ENCODE measurements at regions not wholly inside any gene's neighbourhood (a gene's known extent, or its start where the extent isn't known, plus 50 kb on each side); places are given as distances from the start of the nearest gene placed in this dataset.

DNA sequence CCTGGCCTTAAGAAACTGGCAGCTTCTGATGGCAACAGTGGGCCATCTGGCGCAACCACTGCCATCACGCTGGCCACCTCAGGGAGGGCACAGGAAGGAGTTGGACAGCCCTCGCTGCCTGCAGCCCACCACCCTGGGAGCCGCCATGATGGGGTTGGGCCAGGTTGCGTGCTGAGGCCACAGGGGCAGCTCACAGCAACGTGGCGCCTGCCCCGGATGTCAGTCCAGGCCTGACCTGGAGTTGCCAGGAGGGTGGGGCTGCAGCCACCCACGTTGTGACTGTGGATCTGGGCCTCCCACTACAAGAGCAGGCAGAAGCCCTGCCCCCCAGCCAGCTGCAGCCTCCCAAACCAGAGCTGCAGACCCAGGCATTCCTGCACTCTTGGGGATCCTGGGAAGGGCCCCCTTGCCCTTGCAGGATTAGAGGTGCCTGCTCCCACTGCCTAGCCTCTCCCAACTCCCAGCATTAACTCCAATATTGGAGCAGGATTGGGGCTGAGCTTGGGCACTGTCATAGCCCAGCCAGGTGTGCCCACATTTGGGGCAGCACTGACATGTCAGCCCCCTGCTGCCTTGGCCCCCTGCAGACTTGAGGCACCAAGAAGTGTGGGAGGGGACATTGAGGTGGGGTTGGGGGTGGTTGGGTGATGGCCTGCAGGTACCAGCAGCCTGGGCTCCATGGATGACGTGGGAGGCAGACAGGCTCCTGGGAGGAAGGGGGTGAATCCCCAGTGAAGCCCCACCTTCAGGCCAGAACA is 468.9 kb upstream of the CCDC54 start:
- no peaks in the 10 kb centered on the region for H3K9me3 ChIP-seq (ENCODE audit: low read depth, low read length)
- no peaks in the 10 kb centered on the region for H3K4me1 ChIP-seq (ENCODE audit: insufficient read depth, low read length)
- H3K27me3 ChIP-seq (ENCODE audit: insufficient read depth, low read length) = no peaks in the 10 kb centered on the region
- no peak overlapping the region for H3K4me3 ChIP-seq (ENCODE audit: low read length)

DNA sequence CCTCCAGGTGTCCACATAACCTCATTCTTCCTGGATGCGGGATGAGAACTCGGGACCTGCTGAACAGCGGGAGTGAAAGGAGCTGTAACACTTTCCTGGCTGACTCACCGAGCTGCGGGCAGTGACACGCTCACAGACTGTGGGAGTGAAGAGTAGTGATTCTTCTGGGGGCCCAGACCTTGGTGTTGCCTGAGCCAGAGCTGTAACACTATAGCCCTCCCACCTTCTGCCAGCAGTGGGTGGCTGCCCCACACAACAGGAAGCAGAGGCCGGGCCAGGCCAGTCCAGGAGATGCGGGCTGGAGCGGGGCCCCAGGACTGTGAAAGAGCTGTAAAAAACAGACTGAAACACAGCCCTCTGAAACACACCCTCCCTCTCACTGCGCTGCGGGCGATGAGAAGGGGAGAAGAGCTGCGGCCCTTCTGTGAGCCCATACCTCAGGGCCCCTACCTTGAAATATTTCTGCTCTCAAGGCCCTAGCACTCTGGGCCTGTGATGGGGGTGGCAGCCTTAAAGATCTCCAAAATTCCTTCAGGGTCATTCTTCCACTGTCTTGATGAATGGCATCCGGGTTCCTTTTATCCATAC is 464.0 kb upstream of the CCDC54 start:
- Histone ChIP-seq H3K4me3 (ENCODE audit: low read length) (no peak overlapping the region), H3K27me3 (ENCODE audit: insufficient read depth, low read length) (no peaks in the 10 kb centered on the region), H3K9me3 (ENCODE audit: low read depth, low read length) (no peaks in the 10 kb centered on the region), H3K4me1 (ENCODE audit: insufficient read depth, low read length) (no peaks in the 10 kb centered on the region)

DNA sequence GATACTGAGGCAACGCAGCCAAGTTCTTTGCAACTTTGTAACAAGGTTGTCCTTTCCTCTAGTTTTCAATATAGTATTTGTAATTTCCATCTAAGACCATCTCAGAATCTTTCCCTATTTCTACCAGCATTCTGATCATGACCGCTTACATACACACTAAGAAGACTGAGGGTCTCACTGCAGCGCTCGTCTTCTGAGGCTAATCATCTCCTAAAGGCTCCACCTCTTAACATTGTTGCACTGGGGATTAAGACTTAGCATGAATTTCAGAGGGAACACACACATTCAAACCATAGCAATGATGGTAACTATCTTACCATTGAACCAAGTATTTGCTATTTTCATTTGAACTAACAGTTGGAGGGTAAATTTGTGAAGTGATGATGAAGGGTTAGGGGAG is 463.3 kb upstream of the CCDC54 start:
- Histone ChIP-seq H3K9me3 (ENCODE audit: low read depth, low read length) (no peaks in the 10 kb centered on the region), H3K27me3 (ENCODE audit: insufficient read depth, low read length) (no peaks in the 10 kb centered on the region), H3K4me3 (ENCODE audit: low read length) (no peak overlapping the region), H3K4me1 (ENCODE audit: insufficient read depth, low read length) (no peaks in the 10 kb centered on the region)

DNA sequence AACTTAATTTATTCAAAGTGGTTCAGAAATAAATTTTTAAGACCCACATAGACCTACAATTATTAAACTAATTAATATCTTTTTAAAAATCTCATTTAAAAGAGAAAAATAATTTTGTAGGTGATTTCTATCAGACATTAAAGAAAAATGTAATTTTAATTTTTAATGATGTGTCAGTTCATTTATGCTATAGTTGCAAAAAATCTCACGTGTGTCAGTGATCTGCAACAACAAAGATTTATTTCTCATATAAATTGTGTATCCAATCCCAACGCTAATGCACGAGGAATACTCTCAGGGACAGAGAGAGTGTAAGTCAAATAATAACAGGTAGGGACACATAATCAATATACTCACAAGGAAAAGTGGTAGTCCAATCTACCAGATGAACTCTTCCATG is 456.6 kb upstream of the CCDC54 start:
- Histone ChIP-seq H3K4me3 (ENCODE audit: low read length) (no peak overlapping the region), H3K27me3 (ENCODE audit: insufficient read depth, low read length) (no peaks in the 10 kb centered on the region), H3K9me3 (ENCODE audit: low read depth, low read length) (no peaks in the 10 kb centered on the region), H3K4me1 (ENCODE audit: insufficient read depth, low read length) (no peaks in the 10 kb centered on the region)

DNA sequence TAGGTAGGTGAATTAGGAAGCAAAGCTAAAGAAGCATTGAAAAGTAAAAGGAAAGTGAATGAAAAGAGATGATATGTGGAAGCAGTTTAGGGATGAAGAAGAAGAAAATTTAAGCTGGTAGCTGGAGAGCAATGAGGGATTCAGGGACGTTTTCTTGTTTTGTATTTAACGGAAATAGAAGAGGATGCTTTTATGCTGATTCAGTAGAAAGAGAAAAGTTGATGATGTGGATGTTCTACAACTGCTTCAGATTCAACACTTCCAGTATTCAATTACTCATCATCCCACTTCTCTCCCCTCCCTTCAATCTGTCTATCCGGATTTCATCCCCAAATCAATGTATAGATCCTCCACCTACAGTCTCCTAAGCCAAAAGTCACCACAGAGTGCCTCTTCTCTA is 448.2 kb upstream of the CCDC54 start:
- H3K27me3 ChIP-seq (ENCODE audit: insufficient read depth, low read length) = no peaks in the 10 kb centered on the region
- H3K4me3 ChIP-seq (ENCODE audit: low read length) = no peak overlapping the region
- no peaks in the 10 kb centered on the region for H3K4me1 ChIP-seq (ENCODE audit: insufficient read depth, low read length)
- no peaks in the 10 kb centered on the region for H3K9me3 ChIP-seq (ENCODE audit: low read depth, low read length)

DNA sequence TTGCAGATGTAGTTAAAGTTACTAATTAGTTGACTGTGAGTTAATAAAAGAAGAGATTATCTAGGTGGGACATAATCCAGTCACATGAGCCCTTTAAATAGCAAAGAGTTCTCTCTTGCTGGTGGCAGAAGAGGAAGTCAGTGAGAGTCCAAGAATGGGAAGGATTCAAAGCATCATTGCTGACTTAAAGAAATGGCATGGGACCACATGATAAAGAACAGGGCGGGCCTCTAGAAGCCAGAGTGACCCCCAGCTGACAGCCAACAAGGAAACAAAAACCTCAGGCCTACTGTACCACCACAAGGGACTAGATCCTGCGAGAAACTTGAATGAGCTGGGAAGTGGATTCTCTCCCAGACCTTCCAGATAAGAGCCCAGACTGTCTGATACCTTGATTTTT is 447.2 kb upstream of the CCDC54 start:
- no peaks in the 10 kb centered on the region for H3K9me3 ChIP-seq (ENCODE audit: low read depth, low read length)
- H3K4me1 ChIP-seq (ENCODE audit: insufficient read depth, low read length) = no peaks in the 10 kb centered on the region
- H3K27me3 ChIP-seq (ENCODE audit: insufficient read depth, low read length) = no peaks in the 10 kb centered on the region
- no peak overlapping the region for H3K4me3 ChIP-seq (ENCODE audit: low read length)

DNA sequence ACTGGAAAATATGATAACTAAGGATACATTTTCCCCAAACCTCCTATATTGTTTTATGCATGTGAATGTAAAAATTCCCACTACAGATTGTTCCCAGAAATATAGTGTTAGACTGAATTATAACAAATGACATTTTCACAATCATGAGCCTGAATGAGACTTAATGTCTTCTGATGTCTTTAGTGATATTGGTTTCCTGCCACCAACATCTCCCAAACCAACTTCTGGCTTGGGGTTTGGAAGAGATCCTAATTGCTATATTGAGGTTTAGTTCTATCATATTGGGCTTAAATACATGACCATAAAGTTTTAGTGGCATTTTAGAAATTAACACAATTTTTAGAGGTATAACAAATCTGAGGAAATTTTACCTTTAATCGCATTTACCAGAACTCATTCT is 445.3 kb upstream of the CCDC54 start:
- no peaks in the 10 kb centered on the region for H3K9me3 ChIP-seq (ENCODE audit: low read depth, low read length)
- no peak overlapping the region for H3K4me3 ChIP-seq (ENCODE audit: low read length)
- H3K4me1 ChIP-seq (ENCODE audit: insufficient read depth, low read length) = no peaks in the 10 kb centered on the region
- H3K27me3 ChIP-seq (ENCODE audit: insufficient read depth, low read length) = no peaks in the 10 kb centered on the region

DNA sequence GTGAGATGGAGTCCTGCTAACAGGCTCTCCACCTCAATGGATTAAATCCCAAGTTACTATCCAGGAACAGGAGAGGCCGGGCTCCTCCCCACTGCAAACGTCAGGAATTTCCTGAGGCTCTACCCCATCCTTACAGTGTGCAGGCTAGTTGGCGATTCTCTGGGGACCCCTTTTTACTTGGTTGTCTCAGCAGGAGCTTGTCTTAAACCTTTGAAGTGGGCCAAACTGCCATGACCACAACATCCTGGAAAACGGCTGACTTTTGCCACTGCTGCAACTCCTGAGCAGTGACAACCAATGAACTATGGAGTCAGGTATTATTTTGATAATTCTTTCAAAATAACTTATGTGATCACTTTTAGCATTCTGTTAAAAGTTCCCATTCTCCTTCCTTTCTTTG is 440.9 kb upstream of the CCDC54 start:
- Histone ChIP-seq H3K27me3 (ENCODE audit: insufficient read depth, low read length) (no peaks in the 10 kb centered on the region), H3K9me3 (ENCODE audit: low read depth, low read length) (no peaks in the 10 kb centered on the region), H3K4me3 (ENCODE audit: low read length) (no peak overlapping the region), H3K4me1 (ENCODE audit: insufficient read depth, low read length) (no peaks in the 10 kb centered on the region)

DNA sequence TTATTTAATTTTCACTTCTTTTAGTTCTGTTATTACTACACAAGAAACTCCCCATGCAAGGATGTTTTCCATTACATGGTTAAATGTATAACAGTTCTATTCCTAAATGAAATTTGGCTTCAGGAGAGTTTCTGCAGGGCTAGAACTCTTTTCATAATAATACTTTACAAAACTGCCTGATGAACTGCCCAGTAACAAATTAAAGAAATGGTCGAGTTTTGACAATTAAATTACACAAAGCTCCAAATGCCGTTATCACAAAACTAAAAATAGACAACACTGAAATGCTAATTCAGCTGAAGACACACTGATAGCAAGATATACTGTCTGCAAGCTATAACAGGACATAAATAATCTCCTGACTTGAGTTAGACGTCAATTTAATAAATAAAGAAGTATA is 435.2 kb upstream of the CCDC54 start:
- H3K4me1 ChIP-seq (ENCODE audit: insufficient read depth, low read length) = no peaks in the 10 kb centered on the region
- no peaks in the 10 kb centered on the region for H3K27me3 ChIP-seq (ENCODE audit: insufficient read depth, low read length)
- H3K4me3 ChIP-seq (ENCODE audit: low read length) = no peak overlapping the region
- no peaks in the 10 kb centered on the region for H3K9me3 ChIP-seq (ENCODE audit: low read depth, low read length)

DNA sequence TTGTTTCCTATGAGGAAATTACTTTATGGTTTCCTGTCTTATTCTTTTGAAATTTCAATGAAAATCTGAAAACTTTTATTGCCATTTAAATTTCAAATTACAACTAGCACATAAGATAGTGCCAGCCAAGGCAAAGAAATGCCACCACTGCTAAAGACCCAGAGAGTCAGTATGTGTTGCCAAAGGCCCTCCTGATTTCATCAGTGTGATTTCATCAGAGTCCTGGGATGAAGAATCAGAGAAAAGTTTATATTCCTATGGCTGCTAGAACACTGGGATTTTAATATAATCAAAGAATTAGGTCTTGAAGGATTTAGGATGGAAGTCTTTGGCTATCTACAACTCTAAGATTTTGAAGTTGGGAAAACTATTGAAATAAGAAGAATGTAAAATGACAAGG is 434.2 kb upstream of the CCDC54 start:
- H3K4me3 ChIP-seq (ENCODE audit: low read length) = no peak overlapping the region
- H3K27me3 ChIP-seq (ENCODE audit: insufficient read depth, low read length) = no peaks in the 10 kb centered on the region
- H3K4me1 ChIP-seq (ENCODE audit: insufficient read depth, low read length) = no peaks in the 10 kb centered on the region
- no peaks in the 10 kb centered on the region for H3K9me3 ChIP-seq (ENCODE audit: low read depth, low read length)

DNA sequence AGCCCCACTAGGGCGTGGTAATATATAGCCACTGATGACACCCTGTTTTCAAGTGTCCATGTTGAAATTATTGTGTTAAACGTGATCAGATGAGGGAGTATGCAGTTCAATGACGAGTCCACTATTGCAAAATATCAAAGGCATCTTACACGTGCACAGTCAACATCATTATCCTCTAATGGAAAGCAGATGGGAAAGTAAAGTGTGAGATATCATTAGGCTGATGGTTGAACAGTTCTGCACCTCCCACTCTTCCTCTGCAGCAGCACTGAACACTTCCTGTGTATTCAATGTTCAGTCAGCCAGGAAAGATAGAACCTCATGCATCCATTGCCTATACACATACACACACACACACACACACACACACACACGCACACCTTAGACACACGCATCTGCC is 431.8 kb upstream of the CCDC54 start:
- Histone ChIP-seq H3K4me1 (ENCODE audit: insufficient read depth, low read length) (no peaks in the 10 kb centered on the region), H3K9me3 (ENCODE audit: low read depth, low read length) (no peaks in the 10 kb centered on the region), H3K4me3 (ENCODE audit: low read length) (no peak overlapping the region), H3K27me3 (ENCODE audit: insufficient read depth, low read length) (no peaks in the 10 kb centered on the region)

DNA sequence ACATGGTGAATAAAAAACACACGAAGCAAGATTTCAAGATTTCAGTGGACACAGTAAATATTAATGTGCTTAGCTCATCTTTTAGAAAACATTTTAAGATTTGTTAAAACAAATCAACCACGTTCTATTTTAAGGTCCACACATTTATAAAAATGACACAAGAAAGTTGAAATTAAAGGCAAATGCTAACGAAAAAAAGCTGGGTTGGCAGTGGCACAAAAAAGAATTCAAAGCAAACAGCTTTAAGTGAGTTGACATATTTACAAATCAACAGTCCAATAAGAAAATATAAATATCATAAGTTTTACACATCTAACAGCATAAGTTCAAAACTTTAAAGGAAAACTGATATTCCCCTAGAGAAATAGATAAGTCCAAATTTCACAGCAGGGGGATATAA is 430.4 kb upstream of the CCDC54 start:
- no peaks in the 10 kb centered on the region for H3K27me3 ChIP-seq (ENCODE audit: insufficient read depth, low read length)
- no peaks in the 10 kb centered on the region for H3K4me1 ChIP-seq (ENCODE audit: insufficient read depth, low read length)
- H3K4me3 ChIP-seq (ENCODE audit: low read length) = no peak overlapping the region
- H3K9me3 ChIP-seq (ENCODE audit: low read depth, low read length) = no peaks in the 10 kb centered on the region

DNA sequence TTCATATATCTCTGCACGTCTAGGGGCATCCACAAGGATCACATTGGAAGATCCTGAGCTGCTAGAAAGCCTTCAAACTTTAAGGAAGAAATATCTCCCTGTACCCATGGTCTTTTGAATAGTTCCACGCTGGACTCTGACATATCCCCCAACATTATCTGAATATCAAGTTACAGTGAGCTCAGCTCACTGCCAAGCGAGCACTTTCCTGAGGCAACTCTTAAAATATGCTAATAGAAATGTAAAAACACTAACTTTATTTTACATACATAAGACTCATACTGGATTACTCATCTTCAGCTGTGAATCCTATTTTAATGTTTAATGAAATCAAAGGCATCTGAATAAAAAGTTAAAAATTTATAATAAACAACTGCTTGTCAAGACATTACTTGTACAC is 420.2 kb upstream of the CCDC54 start:
- no peaks in the 10 kb centered on the region for H3K9me3 ChIP-seq (ENCODE audit: low read depth, low read length)
- no peaks in the 10 kb centered on the region for H3K4me1 ChIP-seq (ENCODE audit: insufficient read depth, low read length)
- H3K27me3 ChIP-seq (ENCODE audit: insufficient read depth, low read length) = no peaks in the 10 kb centered on the region
- H3K4me3 ChIP-seq (ENCODE audit: low read length) = no peak overlapping the region

DNA sequence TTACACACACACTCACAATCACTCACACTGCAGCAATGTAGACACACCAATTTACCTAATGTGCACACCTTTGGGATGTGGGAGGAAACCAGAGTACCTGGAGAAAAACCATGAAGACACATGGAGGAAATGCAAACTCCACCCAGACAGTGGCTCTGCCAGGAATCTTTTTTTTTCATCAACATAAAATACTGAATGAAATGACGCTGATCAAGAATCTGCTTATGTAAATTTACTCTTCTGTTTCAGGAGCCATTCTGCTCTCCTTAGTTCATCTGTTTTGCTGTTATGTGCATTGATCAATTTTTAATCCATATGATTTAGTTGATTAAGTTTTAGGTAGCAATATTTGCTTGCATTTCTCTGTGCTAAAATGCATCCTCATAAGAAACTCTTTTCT is 414.2 kb upstream of the CCDC54 start:
- no peaks in the 10 kb centered on the region for H3K27me3 ChIP-seq (ENCODE audit: insufficient read depth, low read length)
- H3K9me3 ChIP-seq (ENCODE audit: low read depth, low read length) = no peaks in the 10 kb centered on the region
- no peak overlapping the region for H3K4me3 ChIP-seq (ENCODE audit: low read length)
- no peaks in the 10 kb centered on the region for H3K4me1 ChIP-seq (ENCODE audit: insufficient read depth, low read length)

DNA sequence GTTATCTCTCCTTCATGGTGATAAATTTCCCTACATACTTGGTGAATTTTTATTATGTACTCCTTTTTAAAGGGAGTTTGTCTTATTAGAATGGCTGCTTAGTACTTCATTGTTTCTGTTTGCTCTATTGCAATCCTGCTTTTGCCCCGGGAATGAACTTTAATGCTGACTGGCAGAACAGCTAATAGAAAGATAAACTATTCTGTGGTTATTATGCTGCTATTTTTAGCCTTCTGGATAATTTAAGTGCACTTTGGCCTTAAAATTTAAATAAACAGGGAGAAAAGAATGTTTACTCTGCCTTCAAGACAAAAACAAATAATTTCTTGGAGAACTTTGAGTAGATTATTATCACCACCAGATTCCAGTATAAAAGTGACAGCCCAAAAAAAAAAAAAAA is 413.8 kb upstream of the CCDC54 start:
- Histone ChIP-seq H3K4me3 (ENCODE audit: low read length) (no peak overlapping the region), H3K4me1 (ENCODE audit: insufficient read depth, low read length) (no peaks in the 10 kb centered on the region), H3K27me3 (ENCODE audit: insufficient read depth, low read length) (no peaks in the 10 kb centered on the region), H3K9me3 (ENCODE audit: low read depth, low read length) (no peaks in the 10 kb centered on the region)

DNA sequence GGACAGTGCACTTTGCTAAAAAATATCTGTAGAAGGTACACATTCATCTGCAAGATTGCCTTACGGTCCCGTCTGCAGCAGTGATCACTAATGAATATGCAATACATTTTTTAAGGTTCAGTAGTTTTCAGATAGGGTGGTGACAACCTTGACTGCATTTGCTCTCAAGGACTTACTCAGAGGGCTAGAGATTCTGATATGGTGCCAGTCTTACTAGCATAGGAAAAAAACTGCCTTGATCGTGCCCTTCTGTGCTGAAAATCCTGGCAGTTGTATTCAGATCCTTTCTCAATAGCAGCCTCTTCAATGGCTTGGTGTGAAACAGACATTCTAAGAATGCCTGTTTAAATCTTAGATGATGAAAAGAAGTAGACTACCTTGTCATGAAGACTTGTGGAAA is 411.9 kb upstream of the CCDC54 start:
- Histone ChIP-seq H3K4me1 (ENCODE audit: insufficient read depth, low read length) (no peaks in the 10 kb centered on the region), H3K4me3 (ENCODE audit: low read length) (no peak overlapping the region), H3K9me3 (ENCODE audit: low read depth, low read length) (no peaks in the 10 kb centered on the region), H3K27me3 (ENCODE audit: insufficient read depth, low read length) (no peaks in the 10 kb centered on the region)

Measured in mononuclear cell (primary cell).